ENCODE measurements at regions not wholly inside any gene's neighbourhood (a gene's known extent, or its start where the extent isn't known, plus 50 kb on each side); places are given as distances from the start of the nearest gene placed in this dataset.

DNA sequence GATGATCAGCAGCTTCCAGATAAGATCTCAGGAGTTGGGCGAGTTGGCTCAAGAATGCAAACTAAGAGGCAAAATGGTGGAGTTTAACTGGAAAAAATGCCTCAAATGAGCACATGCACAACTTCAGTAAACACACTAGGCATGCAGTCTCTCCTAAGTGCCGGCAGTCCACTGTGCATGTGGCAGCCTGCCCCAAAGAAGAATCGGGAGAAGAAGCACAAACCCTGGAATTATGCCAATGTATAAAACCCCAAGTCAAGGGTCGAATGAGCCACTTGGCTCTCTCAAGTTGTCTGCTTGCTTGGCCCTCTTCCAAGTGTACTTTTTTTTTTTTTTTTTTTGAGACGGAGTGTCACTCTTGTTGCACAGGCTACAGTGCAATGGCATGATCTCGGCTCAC lies 53.3 kb upstream of the SLITRK1 start:
- TF ChIP-seq, protein P1, sequence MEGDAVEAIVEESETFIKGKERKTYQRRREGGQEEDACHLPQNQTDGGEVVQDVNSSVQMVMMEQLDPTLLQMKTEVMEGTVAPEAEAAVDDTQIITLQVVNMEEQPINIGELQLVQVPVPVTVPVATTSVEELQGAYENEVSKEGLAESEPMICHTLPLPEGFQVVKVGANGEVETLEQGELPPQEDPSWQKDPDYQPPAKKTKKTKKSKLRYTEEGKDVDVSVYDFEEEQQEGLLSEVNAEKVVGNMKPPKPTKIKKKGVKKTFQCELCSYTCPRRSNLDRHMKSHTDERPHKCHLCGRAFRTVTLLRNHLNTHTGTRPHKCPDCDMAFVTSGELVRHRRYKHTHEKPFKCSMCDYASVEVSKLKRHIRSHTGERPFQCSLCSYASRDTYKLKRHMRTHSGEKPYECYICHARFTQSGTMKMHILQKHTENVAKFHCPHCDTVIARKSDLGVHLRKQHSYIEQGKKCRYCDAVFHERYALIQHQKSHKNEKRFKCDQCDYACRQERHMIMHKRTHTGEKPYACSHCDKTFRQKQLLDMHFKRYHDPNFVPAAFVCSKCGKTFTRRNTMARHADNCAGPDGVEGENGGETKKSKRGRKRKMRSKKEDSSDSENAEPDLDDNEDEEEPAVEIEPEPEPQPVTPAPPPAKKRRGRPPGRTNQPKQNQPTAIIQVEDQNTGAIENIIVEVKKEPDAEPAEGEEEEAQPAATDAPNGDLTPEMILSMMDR (conservative IDR thresholded peaks at IDR 0.05 in 1 of 2, IDR thresholded peaks at IDR 0.05 in 1 of 2; ENCODE audit: low read depth in 1 of 2, low read length in 2 of 2) = no peak
- no peak for TF ChIP-seq EZH2 (IDR thresholded peaks at IDR 0.05; ENCODE audit: low read length, missing control alignments)
